Transverse colon (tissue), 4 donors: ENCODE measurements at regions not wholly inside any gene's neighbourhood (a gene's known extent, or its start where the extent isn't known, plus 50 kb on each side); places are given as distances from the start of the nearest gene placed in this dataset.

Source experiments
- DNase-seq: peaks from one replicate; pipeline ENCODE4 v3.0.0-alpha.2; 2019
- H3K27ac ChIP-seq, 4 donors: fragments of 200-600 bp; sonication (generic); 2 replicates each; pipeline ENCODE4 v1.5.1; 2016 to 2018; ENCODE audit warnings: inconsistent platforms in 4 of 4
- H3K27me3 ChIP-seq: fragments of 200-600 bp; sonication (generic); 2 replicates; pipeline ENCODE4 v1.5.1; 2017; ENCODE audit warnings: inconsistent platforms
- H3K36me3 ChIP-seq, 4 donors: fragments of 200-600 bp; sonication (generic); 2 replicates each; pipeline ENCODE4 v1.5.1; 2017 to 2019; ENCODE audit warnings: inconsistent platforms in 4 of 4
- H3K4me1 ChIP-seq, 4 donors: fragments of 200-600 bp; sonication (generic); 2 replicates each; pipeline ENCODE4 v1.5.1; 2017 to 2020; ENCODE audit warnings: inconsistent platforms in 4 of 4
- H3K4me3 ChIP-seq, 4 donors: fragments of 200-600 bp; sonication (generic); 1 replicate in 1 of 4; 2 replicates in 3 of 4; pipeline versions ENCODE4 v1.5.1 to v1.6.1; 2017 to 2019; ENCODE audit warnings: inconsistent platforms in 4 of 4
- H3K9me3 ChIP-seq, 2 donors: fragments of 200-600 bp; sonication (generic); 2 replicates each; pipeline ENCODE4 v1.5.1; 2017 to 2019; ENCODE audit warnings: inconsistent platforms in 2 of 2
- EP300 ChIP-seq: sonication (generic); formaldehyde crosslinking; IDR thresholded peaks from one replicate; pipeline ENCODE4 v1.6.1; 2017; ENCODE audit warnings: antibody characterized with exemption, low read depth
- POLR2A ChIP-seq: fragments of 450-650 bp; IDR thresholded peaks from one replicate; pipeline ENCODE4 v1.6.1; 2016; ENCODE audit warnings: antibody characterized with exemption, mild to moderate bottlenecking, moderate library complexity
- POLR2AphosphoS5 ChIP-seq, 3 donors: sonication (generic); formaldehyde crosslinking; IDR thresholded peaks; one replicate each; pipeline ENCODE4 v1.6.1; 2016; ENCODE audit warnings: antibody characterized with exemption in 3 of 3
- WGBS, 2 donors: methylation state at CpG; one replicate each; pipeline ENCODE4 v1.1.5; 2018; ENCODE audit warnings: low coverage in 1 of 2; 5-methylcytosine and 5-hydroxymethylcytosine counted together
- in situ Hi-C, 4 donors: fragments of 200-750 bp; cut with MboI; loops; one replicate each; pipeline versions ENCODE4 v1.15.0 to v1.15.1; 2017; ENCODE audit warnings: low sequenced_read_pairs in 3 of 4, low pct_ligation_motif_present in 1 of 4, low pct_unique_long_range_greater_than_20kb in 1 of 4
- intact Hi-C: fragments of 100-400 bp; cut with DNase I; formaldehyde crosslinking; loops from one replicate; pipeline ENCODE4 v1.15.1; 2023; ENCODE audit warnings: low total_unique reads
- TF ChIP-seq, protein P1 (sequence below), 5 experiments: fragments of 200-600 bp in 3 of 5; fragments of 450-650 bp in 2 of 5; sonication (generic) in 3 of 5; IDR thresholded peaks; 1 replicate in 2 of 5; 2 replicates in 3 of 5; pipeline ENCODE4 v1.5.1; 2016 to 2017; ENCODE audit warnings: antibody characterized with exemption in 5 of 5, inconsistent platforms in 3 of 5, mild to moderate bottlenecking in 2 of 5, moderate library complexity in 1 of 5

DNA sequence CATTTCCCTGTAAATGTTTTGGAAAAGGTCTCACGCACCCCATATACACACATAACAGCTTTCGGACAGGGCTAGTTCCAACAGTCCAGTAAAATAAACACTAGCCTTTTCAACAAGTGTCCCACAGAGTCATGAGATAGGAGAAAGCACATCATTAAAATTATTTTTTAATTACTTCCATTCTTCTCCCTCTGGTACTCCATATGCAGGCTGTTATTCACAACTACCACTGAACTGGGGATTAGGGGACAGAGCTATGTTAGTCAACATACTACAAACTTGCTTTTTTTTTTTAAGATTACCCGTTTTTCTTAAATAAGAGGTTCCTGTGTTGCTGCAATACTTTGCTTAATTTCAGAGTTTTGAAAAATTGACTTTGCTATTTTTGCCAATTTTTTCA is 576.6 kb upstream of the KCND2 start:
- Histone ChIP-seq H3K9me3 (no peaks in the 10 kb centered on the region), H3K4me1 (no peaks in the 10 kb centered on the region), H3K27me3 (no peaks in the 10 kb centered on the region), H3K36me3 (no peaks in the 10 kb centered on the region), H3K27ac (no peak overlapping the region), H3K4me3 (no peak overlapping the region)
- intact Hi-C loops (no loop called here), in situ Hi-C loops (no loop called here)
- 75 to 81% methylated on average over 3 of the region's 3 CpGs for WGBS, 2 donors
- DNase-seq, result no peak
- TF ChIP-seq EP300 (no peak), POLR2AphosphoS5 (IDR thresholded peaks at IDR 0.05) (no peak), POLR2A (no peak)
- TF ChIP-seq, protein P1, sequence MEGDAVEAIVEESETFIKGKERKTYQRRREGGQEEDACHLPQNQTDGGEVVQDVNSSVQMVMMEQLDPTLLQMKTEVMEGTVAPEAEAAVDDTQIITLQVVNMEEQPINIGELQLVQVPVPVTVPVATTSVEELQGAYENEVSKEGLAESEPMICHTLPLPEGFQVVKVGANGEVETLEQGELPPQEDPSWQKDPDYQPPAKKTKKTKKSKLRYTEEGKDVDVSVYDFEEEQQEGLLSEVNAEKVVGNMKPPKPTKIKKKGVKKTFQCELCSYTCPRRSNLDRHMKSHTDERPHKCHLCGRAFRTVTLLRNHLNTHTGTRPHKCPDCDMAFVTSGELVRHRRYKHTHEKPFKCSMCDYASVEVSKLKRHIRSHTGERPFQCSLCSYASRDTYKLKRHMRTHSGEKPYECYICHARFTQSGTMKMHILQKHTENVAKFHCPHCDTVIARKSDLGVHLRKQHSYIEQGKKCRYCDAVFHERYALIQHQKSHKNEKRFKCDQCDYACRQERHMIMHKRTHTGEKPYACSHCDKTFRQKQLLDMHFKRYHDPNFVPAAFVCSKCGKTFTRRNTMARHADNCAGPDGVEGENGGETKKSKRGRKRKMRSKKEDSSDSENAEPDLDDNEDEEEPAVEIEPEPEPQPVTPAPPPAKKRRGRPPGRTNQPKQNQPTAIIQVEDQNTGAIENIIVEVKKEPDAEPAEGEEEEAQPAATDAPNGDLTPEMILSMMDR (IDR thresholded peaks at IDR 0.05), result no peak

DNA sequence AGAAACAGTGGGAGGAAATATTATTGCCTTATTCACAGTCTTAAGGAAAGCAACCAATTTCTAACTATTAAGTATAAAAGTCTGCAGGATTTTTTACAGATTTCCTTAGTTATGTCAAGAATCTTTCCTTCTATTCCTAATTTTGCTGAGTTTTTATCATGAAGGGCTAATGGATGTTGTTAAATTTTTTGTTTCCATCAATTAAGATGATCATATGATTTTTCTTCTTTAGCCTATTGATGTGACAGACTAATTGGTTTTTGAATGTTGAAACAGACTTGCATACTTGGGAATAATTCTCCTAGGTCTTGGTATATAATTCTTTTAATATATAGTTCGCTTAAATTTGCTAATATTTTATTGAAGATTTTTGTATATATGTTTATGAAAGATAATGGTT is 569.1 kb upstream of the KCND2 start:
- Histone ChIP-seq H3K4me3 (no peak overlapping the region), H3K27ac (no peak overlapping the region), H3K9me3 (peaks cover 0 to 4% of the 10 kb centered on the region in 2 donors), H3K27me3 (no peaks in the 10 kb centered on the region), H3K36me3 (no peaks in the 10 kb centered on the region), H3K4me1 (no peaks in the 10 kb centered on the region)
- in situ Hi-C loops (no loop called here), intact Hi-C loops (no loop called here)
- DNase-seq, result no peak
- TF ChIP-seq, protein P1 (IDR thresholded peaks at IDR 0.05), result no peak
- TF ChIP-seq POLR2AphosphoS5 (IDR thresholded peaks at IDR 0.05) (no peak), POLR2A (no peak)
- 67 to 91% methylated on average over 1 of the region's 1 CpG for whole genome bisulfite sequencing, 2 donors

DNA sequence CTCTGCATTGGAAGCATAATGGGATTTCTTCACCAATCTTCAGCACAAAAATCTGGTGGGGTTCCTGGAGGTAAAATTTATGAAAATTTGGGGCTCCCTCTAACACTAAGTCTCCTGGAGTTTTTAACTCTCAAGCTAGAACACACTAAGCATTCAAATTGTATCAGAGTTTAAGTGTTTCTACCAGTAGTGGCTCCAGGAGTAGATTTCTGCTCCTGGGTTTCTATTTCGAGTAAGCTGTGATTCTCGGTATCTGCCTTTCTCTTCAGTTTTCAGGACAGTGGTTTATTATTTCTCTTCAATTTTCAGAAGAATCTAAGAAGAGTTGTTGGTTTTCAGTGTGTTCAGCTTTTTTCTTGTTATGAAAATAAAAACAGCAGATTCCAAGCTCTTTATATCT is 566.4 kb upstream of the KCND2 start:
- in situ Hi-C loops, result no loop called here
- WGBS, 2 donors, result 88 to 91% methylated on average over 2 of the region's 2 CpGs
- TF ChIP-seq EP300, result no peak
- TF ChIP-seq, protein P1 (IDR thresholded peaks at IDR 0.05), result no peak
- no peak for TF ChIP-seq POLR2AphosphoS5 (IDR thresholded peaks at IDR 0.05)
- TF ChIP-seq POLR2A, result no peak
- Histone ChIP-seq H3K4me1 (no peaks in the 10 kb centered on the region), H3K9me3 (peaks cover 0 to 4% of the 10 kb centered on the region in 2 donors), H3K27ac (no peak overlapping the region), H3K4me3 (no peak overlapping the region), H3K27me3 (no peaks in the 10 kb centered on the region), H3K36me3 (no peaks in the 10 kb centered on the region)
- intact Hi-C loops, result no loop called here
- no peak for DNase-seq

DNA sequence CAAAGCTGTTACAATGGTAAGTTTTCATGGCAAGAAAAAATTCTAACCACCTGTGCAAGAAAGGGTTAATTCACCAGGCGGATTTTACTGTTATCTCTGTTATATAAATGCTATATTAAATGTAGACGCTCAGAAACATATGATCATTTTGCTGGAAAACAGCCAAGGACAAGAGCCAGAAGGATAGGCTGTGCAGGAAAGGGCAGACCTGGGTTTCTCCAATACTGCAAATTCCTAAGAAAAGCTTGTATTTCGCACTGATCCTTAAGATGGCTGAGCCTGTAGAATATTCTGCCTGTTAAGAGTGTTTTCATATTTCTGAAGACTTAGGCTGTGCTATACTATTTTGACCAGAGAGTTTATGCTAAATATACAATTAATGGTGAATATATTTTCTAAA is 564.1 kb upstream of the KCND2 start:
- WGBS, 2 donors, result 20 to 27% methylated on average over 2 to 3 of the region's 3 CpGs
- intact Hi-C loops, result no loop called here
- H3K9me3 ChIP-seq, result peaks cover 0 to under 1% of the 10 kb centered on the region in 2 donors
- no peak overlapping the region for H3K4me3 ChIP-seq
- TF ChIP-seq, protein P1 (IDR thresholded peaks at IDR 0.05), result no peak
- TF ChIP-seq POLR2A, result no peak
- TF ChIP-seq POLR2AphosphoS5 (IDR thresholded peaks at IDR 0.05), result no peak
- no peak for TF ChIP-seq EP300
- in situ Hi-C loops, result no loop called here
- no peaks in the 10 kb centered on the region for H3K36me3 ChIP-seq
- no peaks in the 10 kb centered on the region for H3K4me1 ChIP-seq
- no peak for DNase-seq
- no peaks in the 10 kb centered on the region for H3K27me3 ChIP-seq
- H3K27ac ChIP-seq, result no peak overlapping the region
